C4-2B (cell line): ENCODE measurements at regions not wholly inside any gene's neighbourhood (a gene's known extent, or its start where the extent isn't known, plus 50 kb on each side); places are given as distances from the start of the nearest gene placed in this dataset.

Source experiments
- H3K27ac ChIP-seq: fragments of 450-650 bp; 2 replicates; pipeline ENCODE4 v1.5.1; 2017
- ZFX ChIP-seq: fragments of 450-650 bp; IDR thresholded peaks from 2 replicates; pipeline ENCODE4 v1.6.1; 2017
- TF ChIP-seq, protein P1 (sequence below): fragments of 450-650 bp; conservative IDR thresholded peaks from 2 replicates; pipeline ENCODE4 v1.5.1; 2017; ENCODE audit warnings: mild to moderate bottlenecking

DNA sequence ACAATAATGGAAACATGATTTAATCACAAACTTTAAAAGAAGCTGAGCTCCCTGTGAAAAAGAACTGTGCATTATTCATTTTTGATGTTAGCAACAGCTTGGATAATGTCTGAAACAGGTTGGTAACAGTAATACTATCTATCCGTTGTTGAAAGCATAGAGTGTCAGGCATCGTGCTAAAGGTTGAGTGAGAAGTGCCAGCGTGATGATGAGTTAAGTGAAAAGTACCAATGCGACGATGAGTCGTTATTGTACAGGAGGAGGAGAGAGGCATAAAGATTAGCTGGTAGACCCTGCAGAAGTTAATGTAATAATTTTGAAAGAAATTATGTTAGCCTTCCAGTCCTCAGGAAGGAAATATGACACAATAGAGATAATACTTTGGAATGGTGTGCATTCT, 593.6 kb downstream of the MAT2B start:
- H3K27ac ChIP-seq: no peak overlapping the region
- TF ChIP-seq, protein P1, sequence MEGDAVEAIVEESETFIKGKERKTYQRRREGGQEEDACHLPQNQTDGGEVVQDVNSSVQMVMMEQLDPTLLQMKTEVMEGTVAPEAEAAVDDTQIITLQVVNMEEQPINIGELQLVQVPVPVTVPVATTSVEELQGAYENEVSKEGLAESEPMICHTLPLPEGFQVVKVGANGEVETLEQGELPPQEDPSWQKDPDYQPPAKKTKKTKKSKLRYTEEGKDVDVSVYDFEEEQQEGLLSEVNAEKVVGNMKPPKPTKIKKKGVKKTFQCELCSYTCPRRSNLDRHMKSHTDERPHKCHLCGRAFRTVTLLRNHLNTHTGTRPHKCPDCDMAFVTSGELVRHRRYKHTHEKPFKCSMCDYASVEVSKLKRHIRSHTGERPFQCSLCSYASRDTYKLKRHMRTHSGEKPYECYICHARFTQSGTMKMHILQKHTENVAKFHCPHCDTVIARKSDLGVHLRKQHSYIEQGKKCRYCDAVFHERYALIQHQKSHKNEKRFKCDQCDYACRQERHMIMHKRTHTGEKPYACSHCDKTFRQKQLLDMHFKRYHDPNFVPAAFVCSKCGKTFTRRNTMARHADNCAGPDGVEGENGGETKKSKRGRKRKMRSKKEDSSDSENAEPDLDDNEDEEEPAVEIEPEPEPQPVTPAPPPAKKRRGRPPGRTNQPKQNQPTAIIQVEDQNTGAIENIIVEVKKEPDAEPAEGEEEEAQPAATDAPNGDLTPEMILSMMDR: no peak
- no peak for TF ChIP-seq ZFX

DNA sequence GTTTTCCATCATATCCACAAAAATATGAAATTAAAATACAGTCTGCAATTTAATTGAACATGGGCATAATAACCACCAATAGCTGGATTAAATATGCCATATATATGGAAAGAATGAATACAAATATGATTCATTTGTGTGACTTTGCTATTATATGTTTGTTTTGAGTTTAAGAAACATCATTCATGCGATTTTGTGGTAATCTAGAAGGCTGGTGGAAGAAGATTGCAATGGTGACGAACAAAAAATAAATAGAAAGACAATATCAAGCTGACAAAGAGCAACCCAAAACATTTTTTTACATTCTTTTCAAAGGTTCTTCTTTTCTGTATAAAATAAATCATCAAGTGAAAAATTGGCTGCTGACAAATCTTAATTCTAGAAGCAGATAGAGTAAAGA, 610.0 kb downstream of the MAT2B start:
- H3K27ac ChIP-seq: no peak overlapping the region
- TF ChIP-seq, protein P1: no peak
- no peak for TF ChIP-seq ZFX

DNA sequence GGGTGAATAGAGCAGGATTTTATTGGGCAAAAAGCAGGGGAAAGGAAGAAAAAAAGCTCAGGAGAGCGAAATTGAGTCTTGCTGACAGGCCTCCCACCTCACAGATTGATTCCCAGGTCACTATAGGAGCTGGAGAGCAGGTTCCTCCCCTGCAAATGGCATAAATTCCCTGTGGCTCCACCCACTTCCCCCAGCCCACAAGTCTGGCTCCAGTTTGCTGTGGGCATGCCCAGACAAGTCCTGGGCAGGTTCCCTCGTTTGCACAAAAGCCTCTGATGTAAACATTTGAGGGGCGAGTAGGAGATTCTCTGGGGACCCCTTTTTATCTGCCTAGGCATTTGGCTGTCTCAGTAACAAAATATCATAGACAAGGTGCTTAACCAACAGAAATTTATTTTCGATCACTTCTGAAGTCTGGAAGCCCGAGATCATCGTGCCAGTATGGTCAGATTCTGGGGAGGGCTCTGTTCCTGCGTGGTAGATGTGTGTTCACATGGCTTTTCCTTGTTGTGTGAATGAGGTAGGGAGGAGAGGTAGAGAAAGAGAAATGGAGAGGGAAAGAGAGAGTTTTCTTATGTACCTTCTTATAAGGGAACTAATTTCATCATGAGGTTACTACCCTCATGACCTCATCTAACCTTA, 614.5 kb downstream of the MAT2B start:
- TF ChIP-seq, protein P1: no peak
- no peak overlapping the region for H3K27ac ChIP-seq

DNA sequence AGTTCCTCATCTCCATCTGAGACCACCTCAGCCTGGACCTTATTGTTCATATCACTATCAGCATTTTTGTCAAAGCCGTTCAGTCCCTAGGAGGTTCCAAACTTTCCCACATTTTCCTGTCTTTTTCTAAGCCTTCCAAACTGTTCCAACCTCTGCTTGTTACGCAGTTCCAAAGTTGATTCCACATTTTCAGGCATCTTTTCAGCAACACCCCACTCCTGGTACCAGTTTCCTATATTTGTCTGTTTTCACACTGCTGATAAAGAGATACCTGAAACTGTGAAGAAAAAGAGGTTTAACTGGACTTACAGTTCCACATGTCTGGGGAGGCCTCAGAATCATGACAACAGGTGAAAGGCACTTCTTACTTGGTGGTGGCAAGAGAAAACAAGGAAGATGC, 622.1 kb downstream of the MAT2B start:
- H3K27ac ChIP-seq: no peak overlapping the region
- TF ChIP-seq, protein P1: no peak
- no peak for TF ChIP-seq ZFX

DNA sequence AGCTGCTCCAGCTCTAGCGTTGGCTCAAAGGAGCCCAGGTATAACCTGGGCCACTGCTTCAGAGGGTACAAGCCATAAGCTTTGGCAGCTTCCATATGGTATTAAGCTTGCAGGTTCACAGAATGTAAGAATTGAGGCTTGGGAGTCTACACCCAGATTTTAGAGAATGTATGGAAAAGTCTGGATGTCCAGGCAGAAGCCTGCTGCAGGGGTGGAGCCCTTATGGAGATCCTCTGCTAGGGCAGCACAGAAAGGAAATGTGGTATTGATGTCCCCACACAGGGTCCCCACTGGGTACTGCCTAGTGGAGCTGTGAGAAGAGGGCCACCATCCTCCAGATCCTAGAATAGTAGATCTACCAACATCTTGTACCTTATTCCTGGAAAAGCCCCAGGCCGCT, 626.9 kb downstream of the MAT2B start:
- H3K27ac ChIP-seq: no peak overlapping the region
- TF ChIP-seq, protein P1: no peak
- no peak for TF ChIP-seq ZFX

DNA sequence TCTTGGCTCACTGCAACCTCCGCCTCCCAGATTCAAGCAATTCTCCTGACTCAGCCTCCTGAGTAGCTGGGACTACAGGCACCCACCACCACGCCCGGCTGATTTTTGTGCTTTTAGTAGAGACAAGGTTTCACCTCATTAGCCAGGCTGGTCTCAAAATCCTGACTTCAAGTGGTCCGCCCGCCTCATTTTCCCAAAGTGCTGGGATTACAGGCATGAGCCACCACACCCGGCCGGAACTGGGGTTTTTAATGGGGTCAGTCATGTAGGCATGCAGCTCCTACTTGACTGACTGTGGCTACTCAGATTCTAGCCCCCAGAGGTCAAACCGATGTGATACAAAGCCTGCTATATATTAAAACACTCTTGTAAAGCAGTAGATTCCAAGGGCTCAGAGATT, 631.7 kb downstream of the MAT2B start:
- TF ChIP-seq ZFX: no peak
- TF ChIP-seq, protein P1: no peak
- H3K27ac ChIP-seq: no peak overlapping the region

DNA sequence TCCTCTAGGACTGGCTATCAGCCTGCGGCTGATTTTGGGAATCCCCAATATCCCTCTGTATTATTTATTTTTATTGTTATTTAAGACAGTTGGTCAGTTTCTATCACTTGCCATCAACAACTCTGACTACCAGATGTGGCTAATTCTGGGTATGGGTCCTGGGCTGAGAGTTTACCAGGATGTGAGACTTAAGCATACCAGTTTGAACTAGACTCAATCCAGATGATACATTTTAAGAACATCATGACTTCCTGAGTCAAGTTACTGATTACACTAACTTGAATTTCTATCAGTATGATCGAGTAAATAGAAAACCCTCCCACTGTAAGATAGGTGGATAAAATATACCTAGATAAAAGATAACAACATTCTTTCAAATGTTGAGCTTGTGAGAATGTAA, 634.0 kb downstream of the MAT2B start:
- no peak overlapping the region for H3K27ac ChIP-seq
- TF ChIP-seq, protein P1: no peak
- no peak for TF ChIP-seq ZFX
